GM21381 (cell line): ENCODE measurements at regions not wholly inside any gene's neighbourhood (a gene's known extent, or its start where the extent isn't known, plus 50 kb on each side); places are given as distances from the start of the nearest gene placed in this dataset.
"Not testable (repeated sequence)": the region's sequence is repeated elsewhere in the genome, so short reads cannot be mapped to it uniquely, and the experiment has no call there.

Source experiments
- ATAC-seq: cut with Tn5 transposase; IDR thresholded peaks from one replicate; pipeline ENCODE4 v1.9.1; 2021; ENCODE audit warnings: mild to moderate bottlenecking, moderate library complexity; ENCODE audit not compliant: unreplicated experiment

GRCh38 chr17:20896153-20896649 is 146.6 kb downstream of the USP22 start:
- ATAC-seq = no peak

GRCh38 chr17:20898726-20899125 is 144.1 kb downstream of the USP22 start:
- not testable (repeated sequence) for ATAC-seq

- not testable (repeated sequence) for ATAC-seq
Observed at GRCh38 chr17:20902496-20902895, 140.3 kb downstream of the USP22 start.

GRCh38 chr17:20903549-20903948 is 139.3 kb downstream of the USP22 start:
- not testable (repeated sequence) for ATAC-seq

- peak; percentile 89 for ATAC-seq
Observed at GRCh38 chr17:20908313-20909267, 134.2 kb downstream of the USP22 start.

GRCh38 chr17:20914658-20915057 is 128.2 kb downstream of the USP22 start:
- no peak for ATAC-seq

GRCh38 chr17:20916383-20916782 is 126.4 kb downstream of the USP22 start:
- ATAC-seq = no peak

- not testable (repeated sequence) for ATAC-seq
Observed at GRCh38 chr17:20917610-20918306, 125.1 kb downstream of the USP22 start.

- ATAC-seq = no peak
Observed at GRCh38 chr17:20920095-20920814, 122.6 kb downstream of the USP22 start.

GRCh38 chr17:20920815-20921199 is 122.0 kb downstream of the USP22 start:
- ATAC-seq = no peak

GRCh38 chr17:20922128-20922670 is 120.6 kb downstream of the USP22 start:
- no peak for ATAC-seq

- no peak for ATAC-seq
Observed at GRCh38 chr17:20924306-20924705, 118.5 kb downstream of the USP22 start.

- ATAC-seq = no peak
Observed at GRCh38 chr17:20925091-20925490, 117.7 kb downstream of the USP22 start.

- no peak for ATAC-seq
Observed at GRCh38 chr17:20925954-20926353, 116.9 kb downstream of the USP22 start.

GRCh38 chr17:20926532-20926931 is 116.3 kb downstream of the USP22 start:
- no peak for ATAC-seq

GRCh38 chr17:20927308-20927977 is 115.4 kb downstream of the USP22 start:
- ATAC-seq = no peak

- no peak for ATAC-seq
Observed at GRCh38 chr17:20929334-20929733, 113.5 kb downstream of the USP22 start.

- ATAC-seq = no peak
Observed at GRCh38 chr17:20930081-20930760, 112.6 kb downstream of the USP22 start.

GRCh38 chr17:20933040-20933439 is 109.8 kb downstream of the USP22 start:
- ATAC-seq = not testable (repeated sequence)

- no peak for ATAC-seq
Observed at GRCh38 chr17:20934288-20934687, 108.5 kb downstream of the USP22 start.
